ENCODE measurements at regions not wholly inside any gene's neighbourhood (a gene's known extent, or its start where the extent isn't known, plus 50 kb on each side); places are given as distances from the start of the nearest gene placed in this dataset.

GRCh38 chr17:53454337-53454736 is 368.4 kb upstream of the KIF2B start:
- no peak for DNase-seq (ENCODE audit: low spot score)
- H3K27ac Mint-ChIP-seq = no peak overlapping the region
- H3K36me3 Mint-ChIP-seq (ENCODE audit: low read depth) = no peaks in the 10 kb centered on the region
- no peaks in the 10 kb centered on the region for H3K4me1 Mint-ChIP-seq (ENCODE audit: low read depth)
- peaks cover 29% of the 10 kb centered on the region for H3K9me3 Mint-ChIP-seq
- no peak overlapping the region for H3K4me3 Mint-ChIP-seq
- H3K27me3 Mint-ChIP-seq (ENCODE audit: low read depth) = no peaks in the 10 kb centered on the region

GRCh38 chr17:53449324-53449723 is 373.4 kb upstream of the KIF2B start:
- Mint-ChIP-seq H3K27me3 (ENCODE audit: low read depth) (no peaks in the 10 kb centered on the region), H3K36me3 (ENCODE audit: low read depth) (no peaks in the 10 kb centered on the region), H3K9me3 (peaks cover 16% of the 10 kb centered on the region), H3K4me1 (ENCODE audit: low read depth) (no peaks in the 10 kb centered on the region), H3K4me3 (no peak overlapping the region), H3K27ac (no peak overlapping the region)
- DNase-seq (ENCODE audit: low spot score) = no peak

GRCh38 chr17:53428913-53429312 is 393.8 kb upstream of the KIF2B start:
- Mint-ChIP-seq H3K4me1 (ENCODE audit: low read depth) (no peaks in the 10 kb centered on the region), H3K36me3 (ENCODE audit: low read depth) (no peaks in the 10 kb centered on the region), H3K9me3 (peaks cover 26% of the 10 kb centered on the region), H3K27ac (no peak overlapping the region), H3K4me3 (no peak overlapping the region), H3K27me3 (ENCODE audit: low read depth) (no peaks in the 10 kb centered on the region)
- no peak for DNase-seq (ENCODE audit: low spot score)

GRCh38 chr17:53426505-53426904 is 396.2 kb upstream of the KIF2B start:
- no peak overlapping the region for H3K4me3 Mint-ChIP-seq
- no peak for DNase-seq (ENCODE audit: low spot score)
- no peaks in the 10 kb centered on the region for H3K27me3 Mint-ChIP-seq (ENCODE audit: low read depth)
- H3K9me3 Mint-ChIP-seq = peaks cover 31% of the 10 kb centered on the region
- H3K4me1 Mint-ChIP-seq (ENCODE audit: low read depth) = no peaks in the 10 kb centered on the region
- no peak overlapping the region for H3K27ac Mint-ChIP-seq
- no peaks in the 10 kb centered on the region for H3K36me3 Mint-ChIP-seq (ENCODE audit: low read depth)

- Mint-ChIP-seq H3K4me3 (no peak overlapping the region), H3K9me3 (peaks cover 21% of the 10 kb centered on the region), H3K36me3 (ENCODE audit: low read depth) (no peaks in the 10 kb centered on the region), H3K4me1 (ENCODE audit: low read depth) (no peaks in the 10 kb centered on the region), H3K27ac (no peak overlapping the region), H3K27me3 (ENCODE audit: low read depth) (no peaks in the 10 kb centered on the region)
- DNase-seq (ENCODE audit: low spot score) = no peak
Observed at GRCh38 chr17:53420035-53420641, 402.6 kb upstream of the KIF2B start.

GRCh38 chr17:53409588-53409987 is 413.1 kb upstream of the KIF2B start:
- Mint-ChIP-seq H3K27me3 (ENCODE audit: low read depth) (no peaks in the 10 kb centered on the region), H3K9me3 (peaks cover 33% of the 10 kb centered on the region), H3K4me1 (ENCODE audit: low read depth) (no peaks in the 10 kb centered on the region), H3K36me3 (ENCODE audit: low read depth) (no peaks in the 10 kb centered on the region), H3K4me3 (no peak overlapping the region), H3K27ac (no peak overlapping the region)
- DNase-seq (ENCODE audit: low spot score) = no peak

GRCh38 chr17:53406907-53407306 is 415.8 kb upstream of the KIF2B start:
- Mint-ChIP-seq H3K4me1 (ENCODE audit: low read depth) (no peaks in the 10 kb centered on the region), H3K36me3 (ENCODE audit: low read depth) (no peaks in the 10 kb centered on the region), H3K4me3 (no peak overlapping the region), H3K27me3 (ENCODE audit: low read depth) (no peaks in the 10 kb centered on the region), H3K9me3 (peaks cover 40% of the 10 kb centered on the region), H3K27ac (no peak overlapping the region)
- DNase-seq (ENCODE audit: low spot score) = no peak

GRCh38 chr17:53391197-53391596 is 431.5 kb upstream of the KIF2B start:
- Mint-ChIP-seq H3K9me3 (peaks cover 16% of the 10 kb centered on the region), H3K27ac (no peak overlapping the region), H3K36me3 (ENCODE audit: low read depth) (no peaks in the 10 kb centered on the region), H3K4me3 (no peak overlapping the region), H3K27me3 (ENCODE audit: low read depth) (no peaks in the 10 kb centered on the region), H3K4me1 (ENCODE audit: low read depth) (no peaks in the 10 kb centered on the region)
- no peak for DNase-seq (ENCODE audit: low spot score)

GRCh38 chr17:53390575-53390974 is 432.2 kb upstream of the KIF2B start:
- Mint-ChIP-seq H3K9me3 (peaks cover 16% of the 10 kb centered on the region), H3K27ac (no peak overlapping the region), H3K36me3 (ENCODE audit: low read depth) (no peaks in the 10 kb centered on the region), H3K4me1 (ENCODE audit: low read depth) (no peaks in the 10 kb centered on the region), H3K4me3 (no peak overlapping the region), H3K27me3 (ENCODE audit: low read depth) (no peaks in the 10 kb centered on the region)
- DNase-seq (ENCODE audit: low spot score) = no peak

GRCh38 chr17:53387745-53388144 is 435.0 kb upstream of the KIF2B start:
- Mint-ChIP-seq H3K9me3 (peaks cover 9% of the 10 kb centered on the region), H3K4me1 (ENCODE audit: low read depth) (no peaks in the 10 kb centered on the region)

GRCh38 chr17:53353919-53354351 is 468.8 kb upstream of the KIF2B start:
- no peaks in the 10 kb centered on the region for H3K27me3 Mint-ChIP-seq (ENCODE audit: low read depth)
- H3K36me3 Mint-ChIP-seq (ENCODE audit: low read depth) = no peaks in the 10 kb centered on the region
- no peak overlapping the region for H3K27ac Mint-ChIP-seq
- H3K4me3 Mint-ChIP-seq = no peak overlapping the region
- DNase-seq (ENCODE audit: low spot score) = no peak
- H3K4me1 Mint-ChIP-seq (ENCODE audit: low read depth) = no peaks in the 10 kb centered on the region
- peaks cover 21% of the 10 kb centered on the region for H3K9me3 Mint-ChIP-seq

More at GRCh38 chr17:53387745-53388144, 435.0 kb upstream of the KIF2B start:
- Mint-ChIP-seq H3K4me3 (no peak overlapping the region), H3K36me3 (ENCODE audit: low read depth) (no peaks in the 10 kb centered on the region), H3K27ac (no peak overlapping the region), H3K27me3 (ENCODE audit: low read depth) (no peaks in the 10 kb centered on the region)
- DNase-seq (ENCODE audit: low spot score) = no peak

GRCh38 chr17:53344778-53345177 is 477.9 kb upstream of the KIF2B start:
- Mint-ChIP-seq H3K27me3 (ENCODE audit: low read depth) (no peaks in the 10 kb centered on the region), H3K27ac (no peak overlapping the region), H3K36me3 (ENCODE audit: low read depth) (no peaks in the 10 kb centered on the region), H3K4me3 (no peak overlapping the region), H3K9me3 (peaks cover 48% of the 10 kb centered on the region), H3K4me1 (ENCODE audit: low read depth) (no peaks in the 10 kb centered on the region)
- no peak for DNase-seq (ENCODE audit: low spot score)

- H3K27me3 Mint-ChIP-seq (ENCODE audit: low read depth) = no peaks in the 10 kb centered on the region
- H3K4me3 Mint-ChIP-seq = no peak overlapping the region
- H3K27ac Mint-ChIP-seq = no peak overlapping the region
- H3K36me3 Mint-ChIP-seq (ENCODE audit: low read depth) = no peaks in the 10 kb centered on the region
- peaks cover 61% of the 10 kb centered on the region for H3K9me3 Mint-ChIP-seq
- no peaks in the 10 kb centered on the region for H3K4me1 Mint-ChIP-seq (ENCODE audit: low read depth)
- DNase-seq (ENCODE audit: low spot score) = no peak
Observed at GRCh38 chr17:53336281-53336680, 486.4 kb upstream of the KIF2B start.

GRCh38 chr17:53335443-53335842 is 487.3 kb upstream of the KIF2B start:
- Mint-ChIP-seq H3K4me3 (no peak overlapping the region), H3K4me1 (ENCODE audit: low read depth) (no peaks in the 10 kb centered on the region), H3K36me3 (ENCODE audit: low read depth) (no peaks in the 10 kb centered on the region), H3K27ac (no peak overlapping the region), H3K9me3 (peaks cover 52% of the 10 kb centered on the region), H3K27me3 (ENCODE audit: low read depth) (no peaks in the 10 kb centered on the region)
- no peak for DNase-seq (ENCODE audit: low spot score)

GRCh38 chr17:53330756-53331155 is 492.0 kb upstream of the KIF2B start:
- peaks cover 39% of the 10 kb centered on the region for H3K9me3 Mint-ChIP-seq

More at GRCh38 chr17:53330756-53331155, 492.0 kb upstream of the KIF2B start:
- no peak overlapping the region for H3K4me3 Mint-ChIP-seq
- H3K27me3 Mint-ChIP-seq (ENCODE audit: low read depth) = no peaks in the 10 kb centered on the region
- H3K27ac Mint-ChIP-seq = no peak overlapping the region
- no peak for DNase-seq (ENCODE audit: low spot score)
- H3K36me3 Mint-ChIP-seq (ENCODE audit: low read depth) = no peaks in the 10 kb centered on the region
- H3K4me1 Mint-ChIP-seq (ENCODE audit: low read depth) = no peaks in the 10 kb centered on the region

All from T-helper 2 cell treated with Interferon-gamma antibody and Interleukin-4, amounts not matched to agents 5 μg/mL and 100 μg/mL, for 36 hours (primary cell).